ENCODE measurements at regions not wholly inside any gene's neighbourhood (a gene's known extent, or its start where the extent isn't known, plus 50 kb on each side); places are given as distances from the start of the nearest gene placed in this dataset.

GRCh38 chr5:67576112-67576511, 379.5 kb upstream of the CD180 start:
- WGBS (ENCODE audit: low lambda C conversion rate, missing lambda C conversion rate): 79% methylated on average over 2 of the region's 2 CpGs
- Histone ChIP-seq H3K79me2 (no peaks in the 10 kb centered on the region), H3K27ac (no peak overlapping the region), H3K4me1 (ENCODE audit: insufficient read depth) (no peaks in the 10 kb centered on the region), H3K9me3 (ENCODE audit: low read depth) (no peaks in the 10 kb centered on the region), H3K27me3 (no peaks in the 10 kb centered on the region), H4K20me1 (ENCODE audit: insufficient read depth, poor library complexity, severe bottlenecking) (no peaks in the 10 kb centered on the region), H3K4me3 (no peak overlapping the region), H3K9me2 (replicated peaks; ENCODE audit: insufficient read depth) (no peaks in the 10 kb centered on the region), H2AFZ (no peak overlapping the region), H3K4me2 (no peak overlapping the region), H3K36me3 (replicated peaks; ENCODE audit: insufficient read depth, low read depth) (no peaks in the 10 kb centered on the region)
- no peak for DNase-seq (ENCODE audit: low spot score)
- TF ChIP-seq EZH2phosphoT487 (IDR thresholded peaks at IDR 0.05; ENCODE audit: low read depth, severe bottlenecking, unreplicated experiment): no peak
- TF ChIP-seq CTCF (IDR thresholded peaks at IDR 0.05; ENCODE audit: poor library complexity): no peak
- TF ChIP-seq EZH2 (IDR thresholded peaks at IDR 0.05; ENCODE audit: borderline replicate concordance): no peak

- no peak overlapping the region for H2AFZ ChIP-seq
- H3K4me3 ChIP-seq: no peak overlapping the region
- no peaks in the 10 kb centered on the region for H3K79me2 ChIP-seq
- no peaks in the 10 kb centered on the region for H3K4me1 ChIP-seq (ENCODE audit: insufficient read depth)
- no peak overlapping the region for H3K4me2 ChIP-seq
- no peaks in the 10 kb centered on the region for H3K9me3 ChIP-seq (ENCODE audit: low read depth)
- no peaks in the 10 kb centered on the region for H3K9me2 ChIP-seq (replicated peaks; ENCODE audit: insufficient read depth)
- no peak for DNase-seq (ENCODE audit: low spot score)
- no peak overlapping the region for H3K27ac ChIP-seq
- H3K27me3 ChIP-seq: no peaks in the 10 kb centered on the region
- TF ChIP-seq EZH2phosphoT487 (IDR thresholded peaks at IDR 0.05; ENCODE audit: low read depth, severe bottlenecking, unreplicated experiment) (no peak), CTCF (IDR thresholded peaks at IDR 0.05; ENCODE audit: poor library complexity) (no peak), EZH2 (IDR thresholded peaks at IDR 0.05; ENCODE audit: borderline replicate concordance) (no peak)
- H3K36me3 ChIP-seq (replicated peaks; ENCODE audit: insufficient read depth, low read depth): no peaks in the 10 kb centered on the region
- 100% methylated on average over 1 of the region's 1 CpG for WGBS (ENCODE audit: low lambda C conversion rate, missing lambda C conversion rate)
- no peaks in the 10 kb centered on the region for H4K20me1 ChIP-seq (ENCODE audit: insufficient read depth, poor library complexity, severe bottlenecking)
These were observed 378.5 kb upstream of the CD180 start for GRCh38 chr5:67575087-67575486.

GRCh38 chr5:67561151-67561932, 364.7 kb upstream of the CD180 start:
- 93% methylated on average over 1 of the region's 1 CpG for WGBS (ENCODE audit: low lambda C conversion rate, missing lambda C conversion rate)
- no peak overlapping the region for H3K4me2 ChIP-seq
- H3K9me2 ChIP-seq (replicated peaks; ENCODE audit: insufficient read depth): no peaks in the 10 kb centered on the region

More at GRCh38 chr5:67561151-67561932, 364.7 kb upstream of the CD180 start:
- Histone ChIP-seq H3K4me1 (ENCODE audit: insufficient read depth) (no peaks in the 10 kb centered on the region), H4K20me1 (ENCODE audit: insufficient read depth, poor library complexity, severe bottlenecking) (no peaks in the 10 kb centered on the region), H3K9me3 (ENCODE audit: low read depth) (no peaks in the 10 kb centered on the region), H2AFZ (no peak overlapping the region), H3K36me3 (replicated peaks; ENCODE audit: insufficient read depth, low read depth) (no peaks in the 10 kb centered on the region), H3K27ac (no peak overlapping the region), H3K27me3 (no peaks in the 10 kb centered on the region), H3K4me3 (no peak overlapping the region), H3K79me2 (no peaks in the 10 kb centered on the region)
- no peak for DNase-seq (ENCODE audit: low spot score)
- no peak for TF ChIP-seq EZH2phosphoT487 (IDR thresholded peaks at IDR 0.05; ENCODE audit: low read depth, severe bottlenecking, unreplicated experiment)
- TF ChIP-seq CTCF (IDR thresholded peaks at IDR 0.05; ENCODE audit: poor library complexity): no peak
- no peak for TF ChIP-seq EZH2 (IDR thresholded peaks at IDR 0.05; ENCODE audit: borderline replicate concordance)

Measured in hepatocyte (in vitro differentiated cells).